CD4-positive, alpha-beta T cell treated with Interleukin-17A for 1 hour (primary cell): ENCODE measurements at regions not wholly inside any gene's neighbourhood (a gene's known extent, or its start where the extent isn't known, plus 50 kb on each side); places are given as distances from the start of the nearest gene placed in this dataset.

Experiments used
- DNase-seq: peaks from one replicate; pipeline ENCODE4 v3.0.0-alpha.2; 2020

- no peak for DNase-seq
Measured at GRCh38 chr7:17659126-17659525, 281.2 kb downstream of the SNX13 start.

GRCh38 chr7:17660116-17660515 is 280.2 kb downstream of the SNX13 start:
- no peak for DNase-seq

- DNase-seq: no peak
Measured at GRCh38 chr7:17661982-17662585, 278.2 kb downstream of the SNX13 start.

GRCh38 chr7:17663061-17663675 is 277.1 kb downstream of the SNX13 start:
- DNase-seq: no peak

GRCh38 chr7:17665029-17665428 is 275.3 kb downstream of the SNX13 start:
- no peak for DNase-seq

GRCh38 chr7:17668122-17668521 is 272.2 kb downstream of the SNX13 start:
- no peak for DNase-seq

GRCh38 chr7:17669204-17669603 is 271.1 kb downstream of the SNX13 start:
- DNase-seq: no peak

GRCh38 chr7:17671956-17672355 is 268.3 kb downstream of the SNX13 start:
- no peak for DNase-seq

- no peak for DNase-seq
Measured at GRCh38 chr7:17672783-17673182, 267.5 kb downstream of the SNX13 start.

GRCh38 chr7:17674166-17674942 is 265.9 kb downstream of the SNX13 start:
- no peak for DNase-seq

GRCh38 chr7:17674943-17675608 is 265.2 kb downstream of the SNX13 start:
- DNase-seq: no peak

GRCh38 chr7:17677408-17677807 is 262.9 kb downstream of the SNX13 start:
- DNase-seq: no peak

GRCh38 chr7:17678896-17679295 is 261.4 kb downstream of the SNX13 start:
- DNase-seq: no peak

GRCh38 chr7:17679458-17679857 is 260.8 kb downstream of the SNX13 start:
- DNase-seq: no peak

- no peak for DNase-seq
Measured at GRCh38 chr7:17680026-17680425, 260.3 kb downstream of the SNX13 start.

- peak; percentile 31 for DNase-seq
Measured at GRCh38 chr7:17680943-17681351, 259.3 kb downstream of the SNX13 start.

GRCh38 chr7:17681965-17682364 is 258.3 kb downstream of the SNX13 start:
- no peak for DNase-seq

- no peak for DNase-seq
Measured at GRCh38 chr7:17682586-17682985, 257.7 kb downstream of the SNX13 start.

GRCh38 chr7:17685141-17685540 is 255.2 kb downstream of the SNX13 start:
- DNase-seq: no peak

GRCh38 chr7:17687361-17687760 is 252.9 kb downstream of the SNX13 start:
- no peak for DNase-seq

- no peak for DNase-seq
Measured at GRCh38 chr7:17689361-17689902, 250.9 kb downstream of the SNX13 start.

- DNase-seq: no peak
Measured at GRCh38 chr7:17690030-17690429, 250.3 kb downstream of the SNX13 start.

GRCh38 chr7:17696422-17696821 is 243.9 kb downstream of the SNX13 start:
- DNase-seq: no peak
